ENCODE measurements at regions not wholly inside any gene's neighbourhood (a gene's known extent, or its start where the extent isn't known, plus 50 kb on each side); places are given as distances from the start of the nearest gene placed in this dataset.

- peaks cover 1% of the 10 kb centered on the region for H3K27me3 Mint-ChIP-seq (ENCODE audit: unreplicated experiment)
- TF ChIP-seq, protein P1, sequence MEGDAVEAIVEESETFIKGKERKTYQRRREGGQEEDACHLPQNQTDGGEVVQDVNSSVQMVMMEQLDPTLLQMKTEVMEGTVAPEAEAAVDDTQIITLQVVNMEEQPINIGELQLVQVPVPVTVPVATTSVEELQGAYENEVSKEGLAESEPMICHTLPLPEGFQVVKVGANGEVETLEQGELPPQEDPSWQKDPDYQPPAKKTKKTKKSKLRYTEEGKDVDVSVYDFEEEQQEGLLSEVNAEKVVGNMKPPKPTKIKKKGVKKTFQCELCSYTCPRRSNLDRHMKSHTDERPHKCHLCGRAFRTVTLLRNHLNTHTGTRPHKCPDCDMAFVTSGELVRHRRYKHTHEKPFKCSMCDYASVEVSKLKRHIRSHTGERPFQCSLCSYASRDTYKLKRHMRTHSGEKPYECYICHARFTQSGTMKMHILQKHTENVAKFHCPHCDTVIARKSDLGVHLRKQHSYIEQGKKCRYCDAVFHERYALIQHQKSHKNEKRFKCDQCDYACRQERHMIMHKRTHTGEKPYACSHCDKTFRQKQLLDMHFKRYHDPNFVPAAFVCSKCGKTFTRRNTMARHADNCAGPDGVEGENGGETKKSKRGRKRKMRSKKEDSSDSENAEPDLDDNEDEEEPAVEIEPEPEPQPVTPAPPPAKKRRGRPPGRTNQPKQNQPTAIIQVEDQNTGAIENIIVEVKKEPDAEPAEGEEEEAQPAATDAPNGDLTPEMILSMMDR (IDR thresholded peaks at IDR 0.05; ENCODE audit: unreplicated experiment), result no peak
- H3K27ac Mint-ChIP-seq (ENCODE audit: unreplicated experiment), result no peak overlapping the region
- no peak overlapping the region for H3K4me3 Mint-ChIP-seq (ENCODE audit: unreplicated experiment)
- no peak for DNase-seq (ENCODE audit: low spot score)
- H3K36me3 Mint-ChIP-seq (ENCODE audit: low read depth, unreplicated experiment), result no peaks in the 10 kb centered on the region
- H3K9me3 Mint-ChIP-seq (ENCODE audit: unreplicated experiment), result no peaks in the 10 kb centered on the region
- H3K4me1 Mint-ChIP-seq (ENCODE audit: unreplicated experiment), result peaks cover 4% of the 10 kb centered on the region
Observed at GRCh38 chr17:77829843-77830799, 128.4 kb upstream of the TNRC6C start.

- Mint-ChIP-seq H3K27me3 (ENCODE audit: unreplicated experiment) (peaks cover 1% of the 10 kb centered on the region), H3K4me3 (ENCODE audit: unreplicated experiment) (no peak overlapping the region), H3K36me3 (ENCODE audit: low read depth, unreplicated experiment) (no peaks in the 10 kb centered on the region), H3K9me3 (ENCODE audit: unreplicated experiment) (no peaks in the 10 kb centered on the region), H3K4me1 (ENCODE audit: unreplicated experiment) (peaks cover 4% of the 10 kb centered on the region), H3K27ac (ENCODE audit: unreplicated experiment) (no peak overlapping the region)
- TF ChIP-seq, protein P1 (IDR thresholded peaks at IDR 0.05; ENCODE audit: unreplicated experiment), result no peak
- no peak for DNase-seq (ENCODE audit: low spot score)
Observed at GRCh38 chr17:77830816-77831473, 127.6 kb upstream of the TNRC6C start.

GRCh38 chr17:77831474-77832179, 126.9 kb upstream of the TNRC6C start:
- Mint-ChIP-seq H3K27ac (ENCODE audit: unreplicated experiment) (no peak overlapping the region), H3K4me1 (ENCODE audit: unreplicated experiment) (peaks cover 4% of the 10 kb centered on the region), H3K27me3 (ENCODE audit: unreplicated experiment) (peaks cover 1% of the 10 kb centered on the region), H3K36me3 (ENCODE audit: low read depth, unreplicated experiment) (no peaks in the 10 kb centered on the region), H3K4me3 (ENCODE audit: unreplicated experiment) (no peak overlapping the region), H3K9me3 (ENCODE audit: unreplicated experiment) (no peaks in the 10 kb centered on the region)
- TF ChIP-seq, protein P1 (IDR thresholded peaks at IDR 0.05; ENCODE audit: unreplicated experiment), result no peak
- DNase-seq (ENCODE audit: low spot score), result no peak

DNA sequence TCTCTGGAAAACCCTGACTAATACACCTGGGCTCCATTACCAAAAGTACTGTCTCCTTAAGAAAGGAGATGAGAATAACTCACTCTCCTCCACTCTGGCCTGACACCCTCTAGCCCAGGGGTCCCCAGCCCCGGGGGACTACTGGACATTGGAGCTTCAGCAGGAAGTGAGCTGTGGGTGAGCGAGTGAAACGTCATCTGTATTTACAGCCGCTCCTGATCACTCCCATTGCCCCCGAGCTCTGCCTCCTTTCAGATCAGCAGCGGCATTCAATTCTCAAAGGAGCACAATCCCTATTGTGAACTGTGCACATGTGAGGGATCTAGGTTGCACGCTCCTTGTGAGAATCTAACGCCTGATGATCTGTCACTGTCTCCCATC, 126.3 kb upstream of the TNRC6C start:
- Mint-ChIP-seq H3K27ac (ENCODE audit: unreplicated experiment) (no peak overlapping the region), H3K4me3 (ENCODE audit: unreplicated experiment) (no peak overlapping the region), H3K9me3 (ENCODE audit: unreplicated experiment) (no peaks in the 10 kb centered on the region), H3K27me3 (ENCODE audit: unreplicated experiment) (peaks cover 1% of the 10 kb centered on the region), H3K36me3 (ENCODE audit: low read depth, unreplicated experiment) (no peaks in the 10 kb centered on the region), H3K4me1 (ENCODE audit: unreplicated experiment) (peaks cover 3% of the 10 kb centered on the region)
- TF ChIP-seq, protein P1 (IDR thresholded peaks at IDR 0.05; ENCODE audit: unreplicated experiment), result no peak
- no peak for DNase-seq (ENCODE audit: low spot score)
